Panc1 (cell line): ENCODE measurements at regions not wholly inside any gene's neighbourhood (a gene's known extent, or its start where the extent isn't known, plus 50 kb on each side); places are given as distances from the start of the nearest gene placed in this dataset.

Experiments used
- CTCF ChIP-seq: fragments of 450-650 bp; IDR thresholded peaks from 2 replicates; pipeline ENCODE4 v1.5.1; 2017; ENCODE audit warnings: mild to moderate bottlenecking
- POLR2AphosphoS5 ChIP-seq: IDR thresholded peaks from 2 replicates; pipeline ENCODE4 v1.6.1; 2012; ENCODE audit warnings: mild to moderate bottlenecking, low read depth, low read length, moderate library complexity
- TCF7L2 ChIP-seq: IDR thresholded peaks from 2 replicates; pipeline ENCODE4 v1.6.1; 2011; ENCODE audit warnings: mild to moderate bottlenecking, low read depth, low read length, inconsistent platforms

GRCh38 chr4:60378010-60378409, 822.1 kb upstream of the ADGRL3 start:
- no peak for TF ChIP-seq TCF7L2
- no peak for TF ChIP-seq CTCF
- no peak for TF ChIP-seq POLR2AphosphoS5
